WTC11 (cell line): ENCODE measurements at regions not wholly inside any gene's neighbourhood (a gene's known extent, or its start where the extent isn't known, plus 50 kb on each side); places are given as distances from the start of the nearest gene placed in this dataset.
"Not testable (repeated sequence)": the region's sequence is repeated elsewhere in the genome, so short reads cannot be mapped to it uniquely, and the experiment has no call there.

ENCODE experiments used
- JUN ChIP-seq: sonication (generic); formaldehyde crosslinking; IDR thresholded peaks from 2 replicates; pipeline ENCODE4 v1.8.0; 2023; ENCODE audit warnings: mild to moderate bottlenecking, missing genetic modification reagents
- TF ChIP-seq, protein P1 (sequence below): fragments of 200-600 bp; IDR thresholded peaks from 2 replicates; pipeline ENCODE4 v1.8.0; 2022; ENCODE audit warnings: antibody characterized with exemption

DNA sequence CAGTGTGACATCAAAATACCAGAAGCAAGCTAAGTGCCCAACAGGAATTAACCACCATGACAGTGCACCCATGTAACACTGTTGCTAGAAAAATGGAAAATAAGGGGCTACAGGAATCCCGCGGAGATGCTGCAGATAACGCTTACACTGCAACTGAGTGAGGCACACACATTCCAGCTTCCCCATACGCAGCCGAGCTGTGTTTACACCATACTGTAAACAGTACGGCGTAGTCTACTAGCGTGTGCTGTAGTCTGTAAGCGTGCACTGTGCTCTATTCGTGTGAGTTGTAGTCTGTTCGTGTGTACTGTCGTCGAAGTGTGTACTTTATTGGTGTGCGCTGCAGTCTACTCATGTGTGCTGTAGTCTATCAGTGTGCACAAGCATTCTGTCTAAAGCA lies 5372.2 kb upstream of the TPTE start:
- TF ChIP-seq, protein P1, sequence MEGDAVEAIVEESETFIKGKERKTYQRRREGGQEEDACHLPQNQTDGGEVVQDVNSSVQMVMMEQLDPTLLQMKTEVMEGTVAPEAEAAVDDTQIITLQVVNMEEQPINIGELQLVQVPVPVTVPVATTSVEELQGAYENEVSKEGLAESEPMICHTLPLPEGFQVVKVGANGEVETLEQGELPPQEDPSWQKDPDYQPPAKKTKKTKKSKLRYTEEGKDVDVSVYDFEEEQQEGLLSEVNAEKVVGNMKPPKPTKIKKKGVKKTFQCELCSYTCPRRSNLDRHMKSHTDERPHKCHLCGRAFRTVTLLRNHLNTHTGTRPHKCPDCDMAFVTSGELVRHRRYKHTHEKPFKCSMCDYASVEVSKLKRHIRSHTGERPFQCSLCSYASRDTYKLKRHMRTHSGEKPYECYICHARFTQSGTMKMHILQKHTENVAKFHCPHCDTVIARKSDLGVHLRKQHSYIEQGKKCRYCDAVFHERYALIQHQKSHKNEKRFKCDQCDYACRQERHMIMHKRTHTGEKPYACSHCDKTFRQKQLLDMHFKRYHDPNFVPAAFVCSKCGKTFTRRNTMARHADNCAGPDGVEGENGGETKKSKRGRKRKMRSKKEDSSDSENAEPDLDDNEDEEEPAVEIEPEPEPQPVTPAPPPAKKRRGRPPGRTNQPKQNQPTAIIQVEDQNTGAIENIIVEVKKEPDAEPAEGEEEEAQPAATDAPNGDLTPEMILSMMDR = not testable (repeated sequence)
- TF ChIP-seq JUN (CRISPR knock-in tag) = not testable (repeated sequence)
